ENCODE measurements at regions not wholly inside any gene's neighbourhood (a gene's known extent, or its start where the extent isn't known, plus 50 kb on each side); places are given as distances from the start of the nearest gene placed in this dataset.

GRCh38 chr7:94236960-94237359 is 157.7 kb upstream of the COL1A2 start:
- DNase-seq (ENCODE audit: low read depth): no peak

GRCh38 chr7:94237417-94237816 is 157.3 kb upstream of the COL1A2 start:
- no peak for DNase-seq (ENCODE audit: low read depth)

- no peak for DNase-seq (ENCODE audit: low read depth)
These were observed 154.9 kb upstream of the COL1A2 start for GRCh38 chr7:94239661-94240234.

- DNase-seq (ENCODE audit: low read depth): no peak
These were observed 153.8 kb upstream of the COL1A2 start for GRCh38 chr7:94240902-94241301.

GRCh38 chr7:94241402-94241925 is 153.2 kb upstream of the COL1A2 start:
- no peak for DNase-seq (ENCODE audit: low read depth)

- DNase-seq (ENCODE audit: low read depth): no peak
These were observed 151.5 kb upstream of the COL1A2 start for GRCh38 chr7:94243066-94243711.

- no peak for DNase-seq (ENCODE audit: low read depth)
These were observed 149.9 kb upstream of the COL1A2 start for GRCh38 chr7:94244760-94245159.

GRCh38 chr7:94245500-94245899 is 149.2 kb upstream of the COL1A2 start:
- DNase-seq (ENCODE audit: low read depth): no peak

GRCh38 chr7:94247970-94248369 is 146.7 kb upstream of the COL1A2 start:
- DNase-seq (ENCODE audit: low read depth): no peak

GRCh38 chr7:94249631-94250030 is 145.1 kb upstream of the COL1A2 start:
- DNase-seq (ENCODE audit: low read depth): no peak

- DNase-seq (ENCODE audit: low read depth): no peak
These were observed 144.6 kb upstream of the COL1A2 start for GRCh38 chr7:94250124-94250523.

GRCh38 chr7:94250987-94251386 is 143.7 kb upstream of the COL1A2 start:
- DNase-seq (ENCODE audit: low read depth): no peak

GRCh38 chr7:94252124-94252523 is 142.6 kb upstream of the COL1A2 start:
- DNase-seq (ENCODE audit: low read depth): no peak

GRCh38 chr7:94252971-94253370 is 141.7 kb upstream of the COL1A2 start:
- DNase-seq (ENCODE audit: low read depth): no peak

GRCh38 chr7:94253686-94254085 is 141.0 kb upstream of the COL1A2 start:
- DNase-seq (ENCODE audit: low read depth): no peak

- DNase-seq (ENCODE audit: low read depth): no peak
These were observed 136.0 kb upstream of the COL1A2 start for GRCh38 chr7:94258418-94259300.

- no peak for DNase-seq (ENCODE audit: low read depth)
These were observed 133.6 kb upstream of the COL1A2 start for GRCh38 chr7:94261067-94261466.

- DNase-seq (ENCODE audit: low read depth): no peak
These were observed 129.9 kb upstream of the COL1A2 start for GRCh38 chr7:94264756-94265155.

- DNase-seq (ENCODE audit: low read depth): no peak
These were observed 129.2 kb upstream of the COL1A2 start for GRCh38 chr7:94265456-94265855.

- no peak for DNase-seq (ENCODE audit: low read depth)
These were observed 128.5 kb upstream of the COL1A2 start for GRCh38 chr7:94266238-94266644.

- no peak for DNase-seq (ENCODE audit: low read depth)
These were observed 123.9 kb upstream of the COL1A2 start for GRCh38 chr7:94270772-94271171.

- no peak for DNase-seq (ENCODE audit: low read depth)
These were observed 121.7 kb upstream of the COL1A2 start for GRCh38 chr7:94272821-94273583.
